DMS79 (cell line): ENCODE measurements at regions not wholly inside any gene's neighbourhood (a gene's known extent, or its start where the extent isn't known, plus 50 kb on each side); places are given as distances from the start of the nearest gene placed in this dataset.
"Not testable (repeated sequence)": the region's sequence is repeated elsewhere in the genome, so short reads cannot be mapped to it uniquely, and the experiment has no call there.

Experiments used
- DNase-seq: peaks from one replicate; lab custom pipeline; 2025; lab: John Stamatoyannopoulos, UW

GRCh38 chr3:71994906-71995305 is 210.0 kb upstream of the PROK2 start:
- no peak for DNase-seq

GRCh38 chr3:71994203-71994602 is 209.3 kb upstream of the PROK2 start:
- no peak for DNase-seq

- no peak for DNase-seq
These were observed 206.7 kb upstream of the PROK2 start for GRCh38 chr3:71991681-71992080.

DNA sequence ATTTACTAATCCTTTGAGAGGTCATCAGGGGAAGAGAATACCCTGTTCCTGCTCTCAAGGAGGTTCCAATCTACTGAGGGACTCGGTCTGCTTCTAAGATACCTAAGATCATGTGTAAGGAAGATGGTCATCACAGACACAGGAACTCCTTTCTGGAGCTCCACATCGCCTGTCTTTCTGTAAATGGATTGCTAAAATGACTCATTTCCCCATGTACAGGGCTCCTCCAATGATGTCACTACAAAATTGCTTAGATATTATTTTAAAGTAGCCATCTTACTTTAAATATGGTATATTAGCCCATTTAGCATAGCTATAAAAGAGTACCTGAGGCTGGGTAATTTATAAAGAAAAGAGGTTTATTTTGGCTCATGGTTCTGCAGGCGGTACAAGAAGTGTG is 206.1 kb upstream of the PROK2 start:
- no peak for DNase-seq

- DNase-seq, result no peak
These were observed 205.6 kb upstream of the PROK2 start for GRCh38 chr3:71990545-71990944.

GRCh38 chr3:71989165-71989564 is 204.2 kb upstream of the PROK2 start:
- no peak for DNase-seq

DNA sequence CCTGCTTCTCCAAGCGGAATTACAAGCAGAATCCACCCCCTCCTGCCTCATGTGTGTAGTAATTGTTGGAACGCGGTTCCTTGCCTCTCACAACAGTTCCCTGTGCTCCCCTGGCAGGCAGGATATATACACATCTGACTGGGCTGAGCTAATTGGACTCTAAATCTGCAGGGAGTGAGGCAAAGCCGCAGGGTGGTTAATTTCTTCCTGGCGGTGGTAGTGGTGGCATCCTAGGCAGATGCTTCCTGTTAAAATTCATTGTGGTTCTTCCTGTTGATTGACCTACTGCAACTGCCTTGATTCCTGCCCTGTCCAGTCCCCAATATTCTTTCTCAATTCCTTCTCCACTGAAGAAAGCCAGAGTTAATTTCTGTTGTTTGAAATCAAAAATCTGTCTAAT is 202.9 kb upstream of the PROK2 start:
- DNase-seq, result no peak

- DNase-seq, result no peak
These were observed 202.3 kb upstream of the PROK2 start for GRCh38 chr3:71987089-71987735.

DNA sequence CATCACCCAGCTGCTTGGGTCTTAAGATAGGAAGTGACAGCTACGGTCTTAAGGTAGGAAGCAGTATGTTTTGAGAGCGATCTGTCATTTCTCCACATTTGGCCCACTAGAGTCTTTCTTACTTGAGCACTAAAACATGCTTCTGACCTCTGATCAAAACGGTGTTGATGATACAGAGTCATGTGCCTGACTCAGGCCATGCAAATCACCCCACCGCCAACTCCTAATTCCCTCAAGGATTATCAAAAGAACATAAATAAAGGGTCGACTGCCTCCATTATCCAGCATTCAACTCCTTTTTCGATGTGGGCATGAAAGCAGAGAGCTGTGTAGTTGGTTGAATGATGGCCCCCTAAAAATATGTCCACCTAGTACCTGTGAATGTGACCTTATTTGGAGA is 201.7 kb upstream of the PROK2 start:
- no peak for DNase-seq

DNA sequence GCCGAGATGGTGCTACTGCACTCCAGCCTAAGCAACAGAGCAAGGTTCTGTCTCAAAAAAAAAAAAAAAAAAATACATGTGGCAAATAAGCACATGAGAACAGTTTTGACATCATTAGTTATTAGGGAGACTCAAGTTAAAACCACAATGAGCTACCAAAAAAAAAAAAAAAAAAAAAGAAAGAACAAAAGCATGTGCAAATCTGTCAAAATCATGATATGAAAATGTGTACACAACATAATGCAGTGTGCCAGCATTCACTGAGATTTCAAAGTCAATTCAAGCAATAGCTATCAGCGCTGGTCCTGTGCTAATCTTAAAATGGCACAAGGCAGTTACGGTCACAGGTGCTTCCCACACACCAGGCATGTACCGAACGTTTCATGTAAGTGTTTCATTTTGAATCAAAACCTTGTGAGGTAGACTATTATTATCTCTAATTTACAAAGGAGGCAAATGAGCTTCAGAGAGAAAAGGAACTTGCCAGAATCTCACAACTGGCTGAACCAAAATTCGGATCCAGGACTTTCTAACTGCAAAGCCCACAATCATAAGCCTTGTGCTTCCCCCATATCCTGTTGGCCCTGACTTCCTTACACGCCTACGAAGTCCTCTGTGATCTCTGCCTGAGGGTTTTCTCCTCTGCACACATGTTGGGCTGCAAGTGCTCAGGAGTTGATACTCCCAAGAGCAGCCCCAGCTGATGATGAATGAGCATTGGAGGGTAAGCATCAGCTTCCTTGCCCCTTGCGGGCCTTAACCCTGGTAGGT is 200.1 kb upstream of the PROK2 start:
- DNase-seq, result no peak

DNA sequence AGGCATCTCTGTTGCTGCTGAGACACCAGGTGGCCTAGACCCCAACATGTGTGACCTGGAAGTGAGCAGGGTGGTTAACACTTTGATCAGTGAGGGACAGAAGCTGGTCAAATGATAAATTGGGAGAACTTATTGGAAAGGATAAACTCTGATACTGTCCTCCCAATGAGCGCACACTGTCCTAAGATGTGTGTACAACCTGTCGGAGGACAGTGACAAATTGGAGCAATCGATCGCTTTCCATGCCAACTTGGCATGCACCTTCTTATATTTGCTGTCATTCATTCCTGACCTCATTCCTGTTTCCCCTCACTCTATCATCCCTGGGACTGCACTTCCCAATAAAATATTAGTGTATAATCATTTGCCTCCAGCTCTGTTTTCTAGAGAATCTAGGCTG is 198.7 kb upstream of the PROK2 start:
- DNase-seq, result no peak

DNA sequence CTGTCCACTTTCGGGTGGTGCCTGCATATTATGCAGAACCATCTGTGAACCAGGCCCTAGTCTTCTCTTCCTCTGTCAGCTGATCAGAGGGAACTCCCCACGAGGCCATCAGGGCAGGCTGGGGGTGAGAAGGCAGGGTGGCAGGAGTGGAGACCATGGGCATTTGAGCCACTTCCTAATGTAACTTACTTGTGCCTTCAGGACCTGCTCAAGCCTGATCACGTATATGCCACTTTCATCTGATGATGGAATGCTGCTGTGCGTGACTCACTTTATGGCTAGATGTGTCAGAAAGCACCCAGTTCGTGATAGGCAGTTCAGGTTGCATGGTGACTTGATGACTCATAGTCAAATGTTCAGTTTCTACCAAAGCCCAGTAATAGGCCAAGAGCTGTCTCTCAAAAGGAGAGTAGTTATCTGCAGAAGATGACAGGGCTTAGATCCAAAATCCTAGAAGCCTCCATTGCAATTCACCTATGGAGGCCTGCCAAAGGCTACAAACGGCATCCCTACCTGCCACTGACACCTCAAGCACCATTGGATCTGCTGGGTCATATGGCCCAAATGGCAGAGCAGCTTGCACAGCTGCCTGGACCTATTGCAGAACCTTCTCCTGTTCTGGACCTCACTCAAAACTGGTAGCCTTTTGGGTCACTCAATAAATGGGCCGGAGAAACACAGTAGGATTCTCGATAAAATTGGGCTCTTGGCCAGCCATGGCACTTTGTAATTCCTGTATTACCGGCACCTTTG is 197.7 kb upstream of the PROK2 start:
- not testable (repeated sequence) for DNase-seq

GRCh38 chr3:71979175-71979574 is 194.2 kb upstream of the PROK2 start:
- no peak for DNase-seq

- no peak for DNase-seq
These were observed 193.3 kb upstream of the PROK2 start for GRCh38 chr3:71978150-71978721.

DNA sequence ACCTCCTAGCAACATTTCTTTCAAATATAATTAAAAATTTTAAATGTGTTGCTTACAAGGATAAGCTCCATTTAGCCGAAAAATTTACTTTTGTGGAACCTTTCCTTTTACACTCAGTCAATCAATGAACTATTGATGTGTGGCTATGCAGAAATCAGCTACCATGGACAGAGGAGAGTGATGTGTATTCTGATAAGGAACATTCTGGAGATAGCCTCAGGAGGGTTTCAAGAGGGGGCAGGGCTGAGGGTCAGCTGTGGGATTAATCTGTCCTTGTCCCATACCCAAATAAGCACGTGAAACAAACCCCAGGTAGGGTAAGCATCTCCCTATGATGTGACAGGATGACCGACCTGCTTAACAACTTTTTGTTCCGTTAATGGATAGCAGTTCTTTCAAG is 192.6 kb upstream of the PROK2 start:
- no peak for DNase-seq

- DNase-seq, result no peak
These were observed 190.6 kb upstream of the PROK2 start for GRCh38 chr3:71975573-71975972.

DNA sequence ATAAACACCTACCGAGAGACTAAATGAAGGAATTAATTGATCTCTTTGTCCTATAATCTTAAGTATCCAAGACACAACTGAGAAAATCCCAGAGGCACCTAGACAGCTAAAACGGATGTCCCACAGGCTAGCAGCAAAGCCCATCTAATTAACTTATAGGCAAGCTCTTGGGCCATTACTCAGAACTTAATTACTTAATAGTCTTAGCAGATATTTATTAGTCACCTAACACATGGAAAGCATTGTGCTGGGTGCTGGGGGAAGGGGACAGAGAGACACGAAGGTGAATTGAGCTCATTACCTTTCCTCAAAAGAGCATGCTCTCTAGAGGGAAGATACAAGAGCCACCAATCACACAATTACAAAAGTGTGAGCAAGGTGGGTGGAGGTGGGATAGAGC is 189.8 kb upstream of the PROK2 start:
- DNase-seq, result no peak

DNA sequence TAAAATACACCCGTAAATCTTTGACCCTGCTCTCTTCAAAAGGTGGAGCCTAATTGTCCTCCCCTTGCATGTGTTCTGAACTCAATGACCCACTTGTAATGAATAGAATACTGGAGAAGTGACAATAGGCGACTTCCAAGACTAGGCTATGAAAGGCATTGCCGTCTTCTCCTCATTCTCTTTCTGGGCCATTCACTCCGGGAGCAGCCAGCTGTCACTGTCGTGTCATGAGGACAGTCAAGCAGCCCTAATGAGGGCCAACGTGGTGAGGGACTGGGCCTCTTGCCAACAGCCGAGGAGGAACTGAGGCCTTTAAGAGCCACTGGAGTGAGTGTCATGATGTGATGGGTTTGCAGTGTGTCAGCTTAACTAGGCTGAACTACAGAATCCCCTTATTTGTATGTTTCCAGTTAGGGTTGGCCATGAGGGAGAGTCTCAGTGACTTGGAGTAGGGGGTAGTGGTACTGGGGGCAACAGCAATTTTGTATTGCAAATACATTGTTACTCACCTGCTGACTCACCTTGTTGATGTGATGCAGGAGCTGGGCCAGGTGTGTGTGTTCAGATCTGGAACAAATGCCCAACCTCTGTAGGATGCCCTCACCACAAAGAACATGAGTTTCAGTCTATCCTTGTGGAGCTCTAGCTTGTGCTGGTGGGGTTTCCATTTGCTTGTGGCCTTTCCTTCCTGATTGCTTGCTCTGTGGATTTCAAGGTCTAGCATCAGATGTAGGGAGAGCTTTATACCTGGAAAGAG is 188.5 kb upstream of the PROK2 start:
- peak; percentile 13 for DNase-seq

DNA sequence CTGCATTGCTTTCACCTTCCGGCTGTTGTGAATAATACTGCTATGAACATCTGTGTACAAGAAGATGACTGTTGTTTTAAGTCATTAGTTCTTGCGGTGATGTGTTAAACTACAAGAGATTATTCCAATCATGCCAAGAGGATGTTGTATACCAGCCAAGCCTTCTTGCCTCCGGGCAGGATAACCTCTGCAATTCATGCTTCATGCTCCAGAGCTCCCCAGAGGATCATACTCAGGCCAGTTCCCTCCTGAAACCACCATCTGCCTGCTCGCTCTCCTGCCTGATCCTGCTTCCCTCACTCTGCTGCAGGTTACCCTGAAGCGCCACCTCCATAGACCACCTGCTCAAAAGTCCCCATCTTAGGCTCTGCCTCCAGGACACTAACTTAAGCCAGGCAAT is 187.1 kb upstream of the PROK2 start:
- DNase-seq, result peak; percentile 11

- no peak for DNase-seq
These were observed 183.6 kb upstream of the PROK2 start for GRCh38 chr3:71968544-71968943.

DNA sequence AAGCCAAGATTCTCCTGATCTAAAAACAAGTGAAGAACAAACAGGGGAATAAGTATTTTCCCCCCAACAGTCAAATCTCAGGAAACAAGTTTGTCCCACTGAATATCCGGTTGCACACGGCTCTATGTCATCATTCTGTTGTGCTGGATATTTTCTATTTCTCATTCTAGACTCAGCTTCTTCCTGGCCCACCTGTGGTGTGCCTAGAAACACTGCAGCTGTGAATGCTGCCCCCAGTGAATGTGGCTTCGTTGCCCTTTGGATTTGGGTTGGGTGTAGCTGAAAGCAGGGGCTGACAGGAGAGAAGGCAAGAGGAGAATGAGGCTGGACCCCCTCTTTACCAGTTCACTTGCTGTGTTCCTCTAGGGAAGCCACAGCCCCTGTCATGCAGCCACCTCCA is 181.2 kb upstream of the PROK2 start:
- no peak for DNase-seq

GRCh38 chr3:71964170-71964569 is 179.2 kb upstream of the PROK2 start:
- DNase-seq, result no peak
